ENCODE measurements at regions not wholly inside any gene's neighbourhood (a gene's known extent, or its start where the extent isn't known, plus 50 kb on each side); places are given as distances from the start of the nearest gene placed in this dataset.

GRCh38 chr18:78830161-78830560 is 149.5 kb upstream of the SALL3 start:
- Histone ChIP-seq H3K27ac (no peak overlapping the region), H3K4me2 (no peak overlapping the region), H3K9ac (no peak overlapping the region), H4K20me1 (ENCODE audit: insufficient read depth) (no peaks in the 10 kb centered on the region), H3K36me3 (ENCODE audit: insufficient read depth) (no peaks in the 10 kb centered on the region), H3K27me3 (ENCODE audit: insufficient read depth, low read depth) (no peaks in the 10 kb centered on the region), H2AFZ (ENCODE audit: low read depth) (no peak overlapping the region), H3K4me3 (IDR thresholded peaks at IDR 0.05; ENCODE audit: insufficient read depth, low read depth, low read length) (no peak overlapping the region), H3K4me1 (ENCODE audit: low read depth, poor library complexity, severe bottlenecking) (no peaks in the 10 kb centered on the region), H3K79me2 (ENCODE audit: insufficient read depth, low read depth) (no peaks in the 10 kb centered on the region)
- TF ChIP-seq, protein P1, sequence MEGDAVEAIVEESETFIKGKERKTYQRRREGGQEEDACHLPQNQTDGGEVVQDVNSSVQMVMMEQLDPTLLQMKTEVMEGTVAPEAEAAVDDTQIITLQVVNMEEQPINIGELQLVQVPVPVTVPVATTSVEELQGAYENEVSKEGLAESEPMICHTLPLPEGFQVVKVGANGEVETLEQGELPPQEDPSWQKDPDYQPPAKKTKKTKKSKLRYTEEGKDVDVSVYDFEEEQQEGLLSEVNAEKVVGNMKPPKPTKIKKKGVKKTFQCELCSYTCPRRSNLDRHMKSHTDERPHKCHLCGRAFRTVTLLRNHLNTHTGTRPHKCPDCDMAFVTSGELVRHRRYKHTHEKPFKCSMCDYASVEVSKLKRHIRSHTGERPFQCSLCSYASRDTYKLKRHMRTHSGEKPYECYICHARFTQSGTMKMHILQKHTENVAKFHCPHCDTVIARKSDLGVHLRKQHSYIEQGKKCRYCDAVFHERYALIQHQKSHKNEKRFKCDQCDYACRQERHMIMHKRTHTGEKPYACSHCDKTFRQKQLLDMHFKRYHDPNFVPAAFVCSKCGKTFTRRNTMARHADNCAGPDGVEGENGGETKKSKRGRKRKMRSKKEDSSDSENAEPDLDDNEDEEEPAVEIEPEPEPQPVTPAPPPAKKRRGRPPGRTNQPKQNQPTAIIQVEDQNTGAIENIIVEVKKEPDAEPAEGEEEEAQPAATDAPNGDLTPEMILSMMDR (conservative IDR thresholded peaks at IDR 0.05; ENCODE audit: low read depth, low read length) = no peak

DNA sequence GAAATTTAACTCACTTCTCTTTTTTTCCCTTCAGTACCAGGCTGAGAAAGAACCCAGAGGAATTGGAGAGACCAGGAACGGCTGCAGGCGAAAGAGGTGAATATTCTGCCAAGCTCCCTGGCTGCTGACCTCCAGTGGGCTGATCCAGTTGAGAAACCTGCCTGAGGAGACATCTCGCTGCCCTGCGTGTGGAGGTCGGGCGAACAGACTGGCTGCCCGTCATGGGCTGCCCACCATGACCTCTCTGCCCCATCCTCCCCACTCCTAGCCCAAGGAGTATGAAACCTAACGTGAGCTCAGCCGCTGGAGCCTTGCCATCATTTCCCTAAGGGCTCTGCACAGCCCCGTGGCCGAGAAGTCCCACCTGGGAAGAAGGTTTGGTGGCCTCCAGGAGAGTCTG is 148.8 kb upstream of the SALL3 start:
- no peak overlapping the region for H3K4me3 ChIP-seq (IDR thresholded peaks at IDR 0.05; ENCODE audit: insufficient read depth, low read depth, low read length)
- H3K9ac ChIP-seq = no peak overlapping the region
- TF ChIP-seq, protein P1 (conservative IDR thresholded peaks at IDR 0.05; ENCODE audit: low read depth, low read length) = no peak
- no peaks in the 10 kb centered on the region for H3K79me2 ChIP-seq (ENCODE audit: insufficient read depth, low read depth)
- H3K36me3 ChIP-seq (ENCODE audit: insufficient read depth) = no peaks in the 10 kb centered on the region
- no peaks in the 10 kb centered on the region for H4K20me1 ChIP-seq (ENCODE audit: insufficient read depth)
- no peak overlapping the region for H3K4me2 ChIP-seq
- H2AFZ ChIP-seq (ENCODE audit: low read depth) = no peak overlapping the region
- H3K4me1 ChIP-seq (ENCODE audit: low read depth, poor library complexity, severe bottlenecking) = no peaks in the 10 kb centered on the region
- H3K27me3 ChIP-seq (ENCODE audit: insufficient read depth, low read depth) = no peaks in the 10 kb centered on the region
- no peak overlapping the region for H3K27ac ChIP-seq

GRCh38 chr18:78831603-78832002 is 148.0 kb upstream of the SALL3 start:
- Histone ChIP-seq H3K4me2 (no peak overlapping the region), H3K27ac (no peak overlapping the region), H2AFZ (ENCODE audit: low read depth) (no peak overlapping the region), H3K4me1 (ENCODE audit: low read depth, poor library complexity, severe bottlenecking) (no peaks in the 10 kb centered on the region), H3K9ac (no peak overlapping the region), H3K79me2 (ENCODE audit: insufficient read depth, low read depth) (no peaks in the 10 kb centered on the region), H3K36me3 (ENCODE audit: insufficient read depth) (no peaks in the 10 kb centered on the region), H3K27me3 (ENCODE audit: insufficient read depth, low read depth) (no peaks in the 10 kb centered on the region), H4K20me1 (ENCODE audit: insufficient read depth) (no peaks in the 10 kb centered on the region), H3K4me3 (IDR thresholded peaks at IDR 0.05; ENCODE audit: insufficient read depth, low read depth, low read length) (no peak overlapping the region)
- TF ChIP-seq, protein P1 (conservative IDR thresholded peaks at IDR 0.05; ENCODE audit: low read depth, low read length) = no peak

GRCh38 chr18:78833833-78834232 is 145.8 kb upstream of the SALL3 start:
- Histone ChIP-seq H3K4me2 (no peak overlapping the region), H2AFZ (ENCODE audit: low read depth) (no peak overlapping the region), H3K4me1 (ENCODE audit: low read depth, poor library complexity, severe bottlenecking) (no peaks in the 10 kb centered on the region), H3K4me3 (IDR thresholded peaks at IDR 0.05; ENCODE audit: insufficient read depth, low read depth, low read length) (no peak overlapping the region), H3K9ac (no peak overlapping the region), H3K36me3 (ENCODE audit: insufficient read depth) (no peaks in the 10 kb centered on the region), H3K27ac (no peak overlapping the region), H4K20me1 (ENCODE audit: insufficient read depth) (no peaks in the 10 kb centered on the region), H3K79me2 (ENCODE audit: insufficient read depth, low read depth) (no peaks in the 10 kb centered on the region), H3K27me3 (ENCODE audit: insufficient read depth, low read depth) (no peaks in the 10 kb centered on the region)
- TF ChIP-seq, protein P1 (conservative IDR thresholded peaks at IDR 0.05; ENCODE audit: low read depth, low read length) = no peak

All from KMS-11 (cell line).